Skeletal muscle tissue (tissue), 3 donors: ENCODE measurements at regions not wholly inside any gene's neighbourhood (a gene's known extent, or its start where the extent isn't known, plus 50 kb on each side); places are given as distances from the start of the nearest gene placed in this dataset.

Experiments
- H3K27ac ChIP-seq: one replicate; pipeline ENCODE4 v1.7.0; 2013; ENCODE audit warnings: mild to moderate bottlenecking, low read depth, low read length, inconsistent platforms
- H3K27me3 ChIP-seq, 3 donors: one replicate each; pipeline ENCODE4 v1.7.0; 2013; ENCODE audit warnings: low read length in 3 of 3; ENCODE audit not compliant: control insufficient read depth in 3 of 3, insufficient read depth in 3 of 3
- H3K36me3 ChIP-seq, 3 donors: one replicate each; pipeline ENCODE4 v1.7.0; 2013; ENCODE audit warnings: low read length in 3 of 3; ENCODE audit not compliant: control insufficient read depth in 3 of 3, insufficient read depth in 3 of 3
- H3K4me1 ChIP-seq, 3 donors: one replicate each; pipeline ENCODE4 v1.7.0; 2013; ENCODE audit warnings: low read length in 3 of 3, mild to moderate bottlenecking in 3 of 3; ENCODE audit not compliant: control insufficient read depth in 3 of 3, insufficient read depth in 3 of 3
- H3K4me3 ChIP-seq, 3 donors: one replicate each; pipeline ENCODE4 v1.7.0; 2013; ENCODE audit warnings: low read length in 3 of 3
- H3K9ac ChIP-seq, 3 donors: one replicate each; pipeline ENCODE4 v1.7.0; 2013; ENCODE audit warnings: low read length in 3 of 3, mild to moderate bottlenecking in 3 of 3, moderate library complexity in 2 of 3, low read depth in 1 of 3
- H3K9me3 ChIP-seq, 3 donors: one replicate each; pipeline ENCODE4 v1.7.0; 2013; ENCODE audit warnings: low read length in 3 of 3; ENCODE audit not compliant: control insufficient read depth in 3 of 3
- donor health status: Osteomylitis.

DNA sequence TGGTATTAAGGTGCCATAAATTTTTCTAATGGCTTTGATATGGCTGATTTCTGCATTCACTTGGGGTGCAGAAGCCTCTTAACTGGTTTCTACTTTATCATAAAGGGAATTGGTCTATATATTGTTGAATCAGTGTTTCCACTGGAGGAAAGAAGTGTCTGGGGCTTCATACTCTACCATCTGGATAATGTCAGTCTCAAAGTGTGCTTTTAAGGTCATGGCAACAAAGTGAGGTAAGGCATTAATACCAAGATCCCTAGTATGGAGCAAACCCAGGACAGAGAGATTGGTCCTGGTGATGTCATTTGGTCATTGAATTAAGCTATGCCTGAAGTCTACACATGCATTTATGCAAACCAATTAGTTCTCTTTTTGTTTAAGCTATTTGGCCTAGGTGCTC, 309.9 kb downstream of the DUSP10 start:
- Histone ChIP-seq H3K4me1 (no peaks in the 10 kb centered on the region), H3K27me3 (no peaks in the 10 kb centered on the region), H3K27ac (no peak overlapping the region), H3K9me3 (no peaks in the 10 kb centered on the region), H3K4me3 (no peak overlapping the region), H3K36me3 (no peaks in the 10 kb centered on the region), H3K9ac (no peak overlapping the region)

DNA sequence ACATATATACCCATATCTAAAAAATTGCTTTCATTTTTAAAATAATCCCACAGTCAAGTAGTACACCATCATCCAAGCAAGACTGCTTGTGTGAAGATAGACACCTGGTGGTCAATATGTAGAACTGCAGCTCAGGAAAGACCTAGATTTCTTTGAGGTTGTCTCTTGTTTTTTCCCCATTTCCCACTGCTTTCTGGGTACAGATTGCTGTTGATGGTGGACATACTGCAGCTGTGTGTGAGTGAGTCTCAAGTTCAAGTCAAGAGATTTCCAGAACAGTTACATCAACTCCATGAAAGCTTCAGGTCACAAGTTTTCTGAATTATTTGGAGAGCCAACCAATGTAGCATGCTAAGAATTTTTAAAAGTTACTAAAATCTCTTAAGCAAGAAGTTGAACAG, 306.4 kb downstream of the DUSP10 start:
- Histone ChIP-seq H3K9ac (no peak overlapping the region), H3K27me3 (no peaks in the 10 kb centered on the region), H3K27ac (no peak overlapping the region), H3K4me3 (no peak overlapping the region), H3K4me1 (peaks cover 5 to 12% (median 5%) of the 10 kb centered on the region in 3 donors), H3K9me3 (no peaks in the 10 kb centered on the region), H3K36me3 (no peaks in the 10 kb centered on the region)

DNA sequence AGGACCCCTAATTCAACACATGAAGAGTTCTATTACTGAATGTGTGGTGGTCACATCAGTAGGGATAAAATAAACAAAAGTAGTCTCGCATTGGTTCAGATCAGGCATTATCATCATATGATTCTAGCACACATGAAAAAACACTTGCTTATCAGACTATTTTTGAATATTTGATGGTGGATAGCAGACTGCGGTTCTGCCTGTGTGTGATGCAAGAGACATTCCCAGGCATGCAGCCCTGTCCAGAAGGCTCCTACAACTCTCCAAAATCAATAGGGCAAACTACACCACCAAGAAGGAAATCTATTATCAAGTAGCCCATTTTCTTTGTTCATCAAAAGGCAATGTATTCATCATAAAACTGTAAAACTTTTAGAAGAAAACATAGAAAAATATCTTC, 304.7 kb downstream of the DUSP10 start:
- Histone ChIP-seq H3K36me3 (no peaks in the 10 kb centered on the region), H3K9ac (no peak overlapping the region), H3K27ac (no peak overlapping the region), H3K4me1 (peaks cover 5 to 13% (median 11%) of the 10 kb centered on the region in 3 donors), H3K27me3 (no peaks in the 10 kb centered on the region), H3K4me3 (no peak overlapping the region), H3K9me3 (no peaks in the 10 kb centered on the region)

DNA sequence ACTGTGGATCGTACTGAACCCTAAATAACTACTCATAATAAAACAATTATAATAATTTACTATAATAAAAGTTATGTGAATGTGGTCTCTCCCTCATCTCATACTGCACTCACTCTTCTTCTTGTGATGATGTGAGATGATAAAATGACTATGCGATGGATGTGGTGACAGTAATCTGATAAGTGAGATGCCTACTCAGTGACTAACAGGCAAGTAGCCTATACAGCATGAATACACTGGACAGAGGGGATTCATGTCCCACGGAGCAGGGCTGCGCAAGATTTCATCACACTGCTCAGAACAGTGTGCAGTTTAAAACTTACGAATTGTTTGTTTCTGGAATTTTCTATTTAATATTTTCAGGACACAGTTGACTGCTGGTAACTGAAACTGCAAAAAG, 304.0 kb downstream of the DUSP10 start:
- no peaks in the 10 kb centered on the region for H3K27me3 ChIP-seq
- no peaks in the 10 kb centered on the region for H3K36me3 ChIP-seq
- no peak overlapping the region for H3K9ac ChIP-seq
- H3K4me1 ChIP-seq: peaks cover 5 to 13% (median 11%) of the 10 kb centered on the region in 3 donors
- H3K4me3 ChIP-seq: no peak overlapping the region
- H3K27ac ChIP-seq: no peak overlapping the region
- no peaks in the 10 kb centered on the region for H3K9me3 ChIP-seq

DNA sequence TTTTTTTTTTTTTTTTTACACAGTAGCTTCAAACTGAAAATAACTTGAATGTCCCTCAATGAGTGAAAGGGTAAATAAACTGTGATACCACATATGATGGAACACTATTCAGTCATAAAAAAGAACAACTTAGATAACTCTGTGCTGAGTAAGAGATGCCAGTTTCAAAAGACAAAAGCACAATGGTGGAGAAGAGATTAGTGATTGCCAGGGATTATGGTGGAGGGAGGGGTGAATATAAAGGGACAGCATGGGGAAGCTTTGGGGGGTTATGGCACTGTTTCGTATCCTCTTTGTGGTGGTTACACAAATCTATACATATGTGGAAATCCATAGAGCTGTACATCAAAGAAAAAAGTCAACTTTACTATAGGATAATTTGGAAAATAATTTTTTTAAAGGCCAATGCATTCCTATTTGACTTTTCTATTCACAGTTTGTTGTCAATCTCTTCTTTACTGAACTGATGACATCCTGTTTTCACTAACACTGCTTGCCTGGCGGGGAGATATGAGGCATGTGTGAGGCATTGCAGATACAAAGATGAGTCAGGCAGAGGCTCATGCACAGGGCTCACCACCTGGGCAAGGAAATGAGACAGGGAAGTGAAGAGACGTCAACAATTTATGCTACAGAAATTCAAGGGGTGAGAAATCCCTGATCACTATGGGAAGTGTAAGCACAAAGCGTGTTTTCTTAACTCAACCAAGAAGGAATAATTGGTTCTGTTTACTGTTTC, 302.7 kb downstream of the DUSP10 start:
- H3K27ac ChIP-seq: peak overlapping the region; percentile 82

DNA sequence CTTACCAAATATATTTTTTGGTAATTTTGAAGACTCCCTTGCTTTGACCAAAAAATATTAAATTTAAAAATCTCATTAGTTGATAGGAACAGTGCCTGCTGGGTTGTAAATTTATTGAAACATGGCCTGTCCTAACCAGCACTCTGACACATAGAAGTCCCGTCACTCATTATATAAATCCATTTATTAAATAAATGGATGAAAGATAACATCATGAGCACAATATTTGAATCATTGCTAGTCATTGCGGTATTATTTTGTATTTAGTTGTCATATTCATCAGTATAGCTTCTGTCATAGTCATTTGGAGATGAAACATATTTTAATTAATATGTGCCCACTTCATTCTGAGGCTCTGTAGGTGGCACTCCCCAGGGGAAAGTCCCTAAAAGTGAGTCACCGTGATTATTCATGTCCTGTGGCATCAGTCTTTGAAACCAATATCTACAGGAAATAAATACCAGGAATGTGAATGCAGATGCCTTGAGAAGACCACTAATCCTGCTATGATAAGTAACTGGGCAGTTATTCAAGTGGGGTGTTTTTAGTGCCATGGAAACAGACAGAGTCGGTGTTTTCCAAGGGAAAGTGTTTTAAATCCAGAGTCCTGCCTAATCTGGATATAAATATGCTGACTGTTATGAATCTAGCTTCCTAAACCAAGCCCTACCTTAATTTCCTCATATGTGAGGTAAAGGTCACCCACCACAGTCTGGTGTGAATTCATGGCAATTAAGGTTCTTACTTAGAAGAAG, 302.0 kb downstream of the DUSP10 start:
- Histone ChIP-seq H3K27me3 (no peaks in the 10 kb centered on the region), H3K9ac (peak overlapping the region in 2 of 3 donors; percentile 27 to 60), H3K27ac (peak overlapping the region; percentile 82), H3K36me3 (no peaks in the 10 kb centered on the region), H3K4me1 (peaks cover 5 to 13% (median 11%) of the 10 kb centered on the region in 3 donors), H3K9me3 (no peaks in the 10 kb centered on the region), H3K4me3 (peak overlapping the region in 1 of 3 donors; percentile 48)

More for the DNA sequence above, 302.7 kb downstream of the DUSP10 start:
- Histone ChIP-seq H3K27me3 (no peaks in the 10 kb centered on the region), H3K9ac (peak overlapping the region in 1 of 3 donors; percentile 60), H3K4me1 (peaks cover 5 to 13% (median 11%) of the 10 kb centered on the region in 3 donors), H3K4me3 (no peak overlapping the region), H3K9me3 (no peaks in the 10 kb centered on the region), H3K36me3 (no peaks in the 10 kb centered on the region)

DNA sequence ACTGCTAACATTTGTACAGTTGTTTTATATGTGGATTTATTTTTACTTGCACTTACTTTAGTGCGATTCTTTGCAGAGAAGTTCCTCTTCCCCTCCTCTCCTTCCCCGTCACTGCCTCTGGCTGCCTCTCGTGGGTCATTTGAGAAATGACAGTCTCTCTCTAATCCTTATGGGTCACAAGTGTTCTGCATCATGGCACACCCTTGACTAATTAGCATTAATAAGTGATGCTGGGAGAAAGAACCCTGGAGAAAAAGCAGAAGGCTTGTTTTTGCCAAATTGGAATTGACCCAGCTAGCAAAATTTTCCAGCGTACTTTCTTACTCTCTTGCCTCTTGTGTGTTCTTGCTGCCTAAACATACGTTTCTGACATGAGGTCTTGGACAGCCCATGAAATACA, 301.2 kb downstream of the DUSP10 start:
- H3K9ac ChIP-seq: peak overlapping the region in 2 of 3 donors; percentile 27 to 60
- H3K27ac ChIP-seq: peak overlapping the region; percentile 82
- peak overlapping the region in 1 of 3 donors; percentile 48 for H3K4me3 ChIP-seq
- no peaks in the 10 kb centered on the region for H3K9me3 ChIP-seq
- H3K27me3 ChIP-seq: no peaks in the 10 kb centered on the region
- H3K36me3 ChIP-seq: no peaks in the 10 kb centered on the region
- peaks cover 5 to 13% (median 11%) of the 10 kb centered on the region in 3 donors for H3K4me1 ChIP-seq

DNA sequence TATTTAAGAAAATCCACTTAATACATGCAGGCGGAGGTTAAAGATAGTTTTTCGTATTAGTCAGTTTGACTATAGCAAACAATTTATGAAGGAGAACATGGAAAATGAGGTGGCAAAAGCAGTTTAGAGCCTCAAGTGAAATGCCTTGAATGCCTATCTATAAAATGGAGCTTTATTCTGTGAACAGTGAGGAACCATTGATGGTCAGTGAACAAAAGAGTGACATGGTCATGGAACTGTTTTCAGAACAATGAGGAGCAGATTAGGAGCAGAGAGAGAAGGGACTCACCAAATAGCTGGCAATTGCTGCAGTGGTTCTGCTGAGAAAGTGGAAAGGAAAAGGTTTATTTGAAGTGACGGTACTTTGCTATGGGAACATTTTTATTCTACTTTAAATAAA, 299.8 kb downstream of the DUSP10 start:
- Histone ChIP-seq H3K4me3 (no peak overlapping the region), H3K9me3 (no peaks in the 10 kb centered on the region), H3K9ac (no peak overlapping the region), H3K27ac (no peak overlapping the region), H3K4me1 (peaks cover 5 to 13% (median 11%) of the 10 kb centered on the region in 3 donors), H3K27me3 (no peaks in the 10 kb centered on the region), H3K36me3 (no peaks in the 10 kb centered on the region)

DNA sequence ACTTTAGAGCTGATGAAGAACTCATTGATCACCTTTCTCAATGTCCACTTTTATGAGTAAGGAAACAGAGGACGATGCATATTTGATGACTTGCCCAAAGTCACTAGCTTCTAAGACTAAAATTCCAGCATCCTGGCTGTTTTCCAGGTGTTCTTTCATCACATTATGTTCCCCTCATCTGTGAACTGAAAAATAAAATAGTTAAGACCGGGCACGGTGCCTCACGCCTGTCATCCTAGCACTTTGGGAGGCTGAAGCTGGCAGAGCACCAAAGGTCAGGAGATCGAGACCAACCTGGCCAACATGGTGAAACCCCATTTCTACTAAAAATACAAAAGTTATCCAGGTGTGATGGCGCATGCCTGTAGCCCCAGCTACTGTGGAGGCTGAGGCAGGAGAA, 297.5 kb downstream of the DUSP10 start:
- no peak overlapping the region for H3K9ac ChIP-seq
- no peaks in the 10 kb centered on the region for H3K9me3 ChIP-seq
- H3K4me1 ChIP-seq: peaks cover 5 to 16% (median 11%) of the 10 kb centered on the region in 3 donors
- no peak overlapping the region for H3K27ac ChIP-seq
- no peak overlapping the region for H3K4me3 ChIP-seq
- no peaks in the 10 kb centered on the region for H3K36me3 ChIP-seq
- no peaks in the 10 kb centered on the region for H3K27me3 ChIP-seq

DNA sequence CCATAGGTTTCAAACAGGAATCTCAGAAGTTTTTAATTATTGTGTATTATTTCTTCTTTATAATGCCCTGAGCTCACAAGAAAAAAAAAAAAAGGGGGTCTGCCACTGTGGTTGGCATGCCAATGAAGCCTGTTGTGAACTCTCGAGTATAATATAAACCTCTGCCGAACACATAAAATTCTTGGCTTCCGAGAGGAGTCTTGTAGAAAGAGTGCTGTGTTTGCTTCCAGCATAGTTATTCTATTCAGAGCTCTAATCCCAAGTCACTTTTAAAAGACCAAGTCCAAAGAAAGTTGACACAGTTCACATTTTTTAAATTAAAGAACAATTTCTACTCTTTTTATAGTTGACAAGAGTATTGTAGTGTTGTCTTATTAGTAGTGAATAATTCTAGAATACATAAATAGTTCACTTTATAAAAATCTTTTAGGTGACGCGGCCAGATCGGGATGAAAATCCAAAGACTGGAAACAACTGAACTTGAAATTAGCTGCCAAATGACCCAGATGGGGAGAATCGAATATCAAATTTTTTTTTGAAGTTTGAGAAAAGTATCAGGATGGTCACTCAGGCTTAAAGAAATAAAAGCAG, 293.2 kb downstream of the DUSP10 start:
- Histone ChIP-seq H3K36me3 (no peaks in the 10 kb centered on the region), H3K27me3 (no peaks in the 10 kb centered on the region), H3K9ac (no peak overlapping the region), H3K27ac (no peak overlapping the region), H3K9me3 (no peaks in the 10 kb centered on the region), H3K4me1 (peaks cover 0 to 3% (median 0%) of the 10 kb centered on the region in 3 donors), H3K4me3 (no peak overlapping the region)
